ENCODE measurements at regions not wholly inside any gene's neighbourhood (a gene's known extent, or its start where the extent isn't known, plus 50 kb on each side); places are given as distances from the start of the nearest gene placed in this dataset.

DNA sequence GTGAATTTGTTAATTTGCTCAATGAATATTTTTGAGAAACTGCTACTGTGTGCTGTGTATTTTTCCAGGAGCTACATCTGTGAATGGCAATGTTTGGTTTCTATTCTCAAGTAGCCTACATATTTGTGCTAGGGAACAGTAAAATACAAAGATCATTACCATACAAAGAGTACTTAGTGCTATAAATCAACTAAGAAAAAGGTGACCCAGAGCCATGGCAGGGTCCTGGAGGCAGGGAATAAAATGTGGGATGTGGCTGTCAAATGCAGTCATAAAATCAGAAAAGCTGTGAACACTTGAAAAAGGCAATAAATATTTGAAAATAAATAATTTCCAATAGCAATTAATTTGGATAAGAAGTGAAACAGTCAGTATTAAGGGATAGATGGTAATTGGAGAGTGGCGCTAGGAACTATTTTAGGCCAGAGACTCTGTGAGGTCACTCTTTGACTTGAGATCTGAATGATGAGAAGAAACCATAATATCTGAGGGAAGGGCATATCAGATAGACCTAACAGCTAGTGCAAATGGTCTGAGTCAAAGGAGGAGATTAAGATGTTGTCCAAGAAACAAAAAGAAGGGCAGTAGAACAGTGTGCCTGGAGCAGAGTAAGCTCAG lies 98.8 kb downstream of the MANEA start:
- Histone ChIP-seq H3T11ph (ENCODE audit: low read length) (no peak overlapping the region), H3K27ac (ENCODE audit: insufficient read length, low read depth, low read length) (no peak overlapping the region), H2BK20ac (ENCODE audit: low read depth, low read length, poor library complexity, severe bottlenecking) (no peak overlapping the region), H3K9ac (ENCODE audit: extremely low read depth, insufficient read length, low read length) (no peak overlapping the region), H4K8ac (replicated peaks; ENCODE audit: insufficient read length, low read depth, low read length) (no peak overlapping the region), H3K14ac (ENCODE audit: insufficient read depth, low read length) (no peak overlapping the region), H2BK12ac (ENCODE audit: insufficient read length, low read depth, low read length) (no peak overlapping the region), H2AK5ac (ENCODE audit: insufficient read length, low read length) (no peak overlapping the region), H3K4ac (ENCODE audit: low read depth, low read length) (no peak overlapping the region), H3K9me3 (ENCODE audit: control insufficient read depth, low read depth, low read length) (no peaks in the 10 kb centered on the region), H4K20me1 (ENCODE audit: control insufficient read depth, insufficient read depth, insufficient read length) (no peaks in the 10 kb centered on the region), H4K91ac (ENCODE audit: insufficient read length, low read depth, low read length) (no peak overlapping the region), H3K23ac (ENCODE audit: insufficient read length, low read depth, low read length) (no peak overlapping the region), H3K4me2 (ENCODE audit: insufficient read depth, insufficient read length, low read length) (no peak overlapping the region), H4K5ac (ENCODE audit: insufficient read length, low read depth, low read length) (no peak overlapping the region), H2BK120ac (ENCODE audit: low read depth, low read length, poor library complexity, severe bottlenecking) (no peak overlapping the region), H3K79me2 (ENCODE audit: insufficient read depth, low read length) (no peaks in the 10 kb centered on the region), H3K4me1 (ENCODE audit: insufficient read depth, low read length) (no peaks in the 10 kb centered on the region), H2BK15ac (ENCODE audit: low read depth, low read length) (no peak overlapping the region), H3K23me2 (ENCODE audit: insufficient read length, low read depth, low read length, poor library complexity, severe bottlenecking) (no peaks in the 10 kb centered on the region), H3K18ac (ENCODE audit: insufficient read length, low read depth, low read length) (no peak overlapping the region), H3K27me3 (ENCODE audit: insufficient read depth, low read length) (no peaks in the 10 kb centered on the region), H3K56ac (ENCODE audit: insufficient read length, low read depth, low read length) (no peak overlapping the region), H2AFZ (ENCODE audit: low read length) (no peak overlapping the region), H2BK5ac (ENCODE audit: insufficient read length, low read length) (no peak overlapping the region), H3K79me1 (ENCODE audit: insufficient read depth, low read depth, low read length, poor library complexity, severe bottlenecking) (no peaks in the 10 kb centered on the region)
- H3K27ac Mint-ChIP-seq, result no peak overlapping the region
- H3K4me1 Mint-ChIP-seq, result no peaks in the 10 kb centered on the region
- TF ChIP-seq, protein P1, sequence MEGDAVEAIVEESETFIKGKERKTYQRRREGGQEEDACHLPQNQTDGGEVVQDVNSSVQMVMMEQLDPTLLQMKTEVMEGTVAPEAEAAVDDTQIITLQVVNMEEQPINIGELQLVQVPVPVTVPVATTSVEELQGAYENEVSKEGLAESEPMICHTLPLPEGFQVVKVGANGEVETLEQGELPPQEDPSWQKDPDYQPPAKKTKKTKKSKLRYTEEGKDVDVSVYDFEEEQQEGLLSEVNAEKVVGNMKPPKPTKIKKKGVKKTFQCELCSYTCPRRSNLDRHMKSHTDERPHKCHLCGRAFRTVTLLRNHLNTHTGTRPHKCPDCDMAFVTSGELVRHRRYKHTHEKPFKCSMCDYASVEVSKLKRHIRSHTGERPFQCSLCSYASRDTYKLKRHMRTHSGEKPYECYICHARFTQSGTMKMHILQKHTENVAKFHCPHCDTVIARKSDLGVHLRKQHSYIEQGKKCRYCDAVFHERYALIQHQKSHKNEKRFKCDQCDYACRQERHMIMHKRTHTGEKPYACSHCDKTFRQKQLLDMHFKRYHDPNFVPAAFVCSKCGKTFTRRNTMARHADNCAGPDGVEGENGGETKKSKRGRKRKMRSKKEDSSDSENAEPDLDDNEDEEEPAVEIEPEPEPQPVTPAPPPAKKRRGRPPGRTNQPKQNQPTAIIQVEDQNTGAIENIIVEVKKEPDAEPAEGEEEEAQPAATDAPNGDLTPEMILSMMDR (conservative IDR thresholded peaks at IDR 0.05), result no peak
- DNase-seq, result no peak
- peaks cover 0 to under 1% of the 10 kb centered on the region in 2 experiments; a peak in 3 of 5 replicates for H3K9me3 Mint-ChIP-seq
- H3K36me3 Mint-ChIP-seq (ENCODE audit: insufficient read depth in 1 of 3, low read depth in 3 of 3), result peaks cover 0 to under 1% (median 0%) of the 10 kb centered on the region in 3 experiments; a peak in 1 of 7 replicates
- H3K27me3 Mint-ChIP-seq (ENCODE audit: low read depth), result no peaks in the 10 kb centered on the region
- WGBS (ENCODE audit: extremely low coverage, insufficient read length, low lambda C conversion rate), result no CpG with 5 or more reads among the region's 1 CpG
- H3K4me3 Mint-ChIP-seq, result no peak overlapping the region
